ENCODE measurements at regions not wholly inside any gene's neighbourhood (a gene's known extent, or its start where the extent isn't known, plus 50 kb on each side); places are given as distances from the start of the nearest gene placed in this dataset.
"Not testable (repeated sequence)": the region's sequence is repeated elsewhere in the genome, so short reads cannot be mapped to it uniquely, and the experiment has no call there.

- Histone ChIP-seq H3K4me1 (ENCODE audit: insufficient read depth, low read length) (no peaks in the 10 kb centered on the region), H3K4me3 (ENCODE audit: low read depth in 1 of 2, low read length in 2 of 2) (no peak overlapping the region), H3K9me3 (ENCODE audit: low read length) (no peaks in the 10 kb centered on the region), H3K27me3 (ENCODE audit: control insufficient read depth in 1 of 2, insufficient read depth in 2 of 2, low read length in 2 of 2) (no peaks in the 10 kb centered on the region), H3K9ac (ENCODE audit: low read length) (no peak overlapping the region), H3K36me3 (ENCODE audit: insufficient read depth, low read length) (no peaks in the 10 kb centered on the region), H3K27ac (ENCODE audit: low read depth, low read length) (no peak overlapping the region)
Observed at GRCh38 chr3:26015752-26016151, 225.9 kb downstream of the OXSM start.

- H3K9me3 ChIP-seq (ENCODE audit: low read length): no peaks in the 10 kb centered on the region
- no peaks in the 10 kb centered on the region for H3K27me3 ChIP-seq (ENCODE audit: control insufficient read depth in 1 of 2, insufficient read depth in 2 of 2, low read length in 2 of 2)
- H3K4me1 ChIP-seq (ENCODE audit: insufficient read depth, low read length): no peaks in the 10 kb centered on the region
- H3K36me3 ChIP-seq (ENCODE audit: insufficient read depth, low read length): no peaks in the 10 kb centered on the region
- no peak overlapping the region for H3K4me3 ChIP-seq (ENCODE audit: low read depth in 1 of 2, low read length in 2 of 2)
- no peak overlapping the region for H3K27ac ChIP-seq (ENCODE audit: low read depth, low read length)
- no peak overlapping the region for H3K9ac ChIP-seq (ENCODE audit: low read length)
Observed at GRCh38 chr3:26018889-26019288, 229.0 kb downstream of the OXSM start.

GRCh38 chr3:26024206-26024605, 234.3 kb downstream of the OXSM start:
- H3K9ac ChIP-seq (ENCODE audit: low read length); H3K27ac ChIP-seq (ENCODE audit: low read depth, low read length); H3K4me3 ChIP-seq (ENCODE audit: low read depth in 1 of 2, low read length in 2 of 2); H3K36me3 ChIP-seq (ENCODE audit: insufficient read depth, low read length); H3K4me1 ChIP-seq (ENCODE audit: insufficient read depth, low read length); H3K27me3 ChIP-seq (ENCODE audit: control insufficient read depth in 1 of 2, insufficient read depth in 2 of 2, low read length in 2 of 2); H3K9me3 ChIP-seq (ENCODE audit: low read length): not testable (repeated sequence)

GRCh38 chr3:26029321-26029720, 239.4 kb downstream of the OXSM start:
- no peak overlapping the region for H3K27ac ChIP-seq (ENCODE audit: low read depth, low read length)
- no peak overlapping the region for H3K9ac ChIP-seq (ENCODE audit: low read length)
- H3K27me3 ChIP-seq (ENCODE audit: control insufficient read depth in 1 of 2, insufficient read depth in 2 of 2, low read length in 2 of 2): no peaks in the 10 kb centered on the region
- no peaks in the 10 kb centered on the region for H3K4me1 ChIP-seq (ENCODE audit: insufficient read depth, low read length)
- H3K9me3 ChIP-seq (ENCODE audit: low read length): no peaks in the 10 kb centered on the region
- no peaks in the 10 kb centered on the region for H3K36me3 ChIP-seq (ENCODE audit: insufficient read depth, low read length)
- no peak overlapping the region for H3K4me3 ChIP-seq (ENCODE audit: low read depth in 1 of 2, low read length in 2 of 2)

- not testable (repeated sequence) for H3K27ac ChIP-seq (ENCODE audit: low read depth, low read length); H3K36me3 ChIP-seq (ENCODE audit: insufficient read depth, low read length); H3K27me3 ChIP-seq (ENCODE audit: control insufficient read depth in 1 of 2, insufficient read depth in 2 of 2, low read length in 2 of 2); H3K4me3 ChIP-seq (ENCODE audit: low read depth in 1 of 2, low read length in 2 of 2); H3K4me1 ChIP-seq (ENCODE audit: insufficient read depth, low read length); H3K9me3 ChIP-seq (ENCODE audit: low read length); H3K9ac ChIP-seq (ENCODE audit: low read length)
Observed at GRCh38 chr3:26042126-26042525, 252.2 kb downstream of the OXSM start.

GRCh38 chr3:26049951-26050350, 260.1 kb downstream of the OXSM start:
- Histone ChIP-seq H3K9me3 (ENCODE audit: low read length) (no peaks in the 10 kb centered on the region), H3K36me3 (ENCODE audit: insufficient read depth, low read length) (no peaks in the 10 kb centered on the region)

GRCh38 chr3:26050776-26051175, 260.9 kb downstream of the OXSM start:
- Histone ChIP-seq H3K36me3 (ENCODE audit: insufficient read depth, low read length) (no peaks in the 10 kb centered on the region), H3K27me3 (ENCODE audit: control insufficient read depth in 1 of 2, insufficient read depth in 2 of 2, low read length in 2 of 2) (no peaks in the 10 kb centered on the region), H3K9me3 (ENCODE audit: low read length) (no peaks in the 10 kb centered on the region), H3K4me3 (ENCODE audit: low read depth in 1 of 2, low read length in 2 of 2) (no peak overlapping the region), H3K4me1 (ENCODE audit: insufficient read depth, low read length) (no peaks in the 10 kb centered on the region), H3K27ac (ENCODE audit: low read depth, low read length) (no peak overlapping the region), H3K9ac (ENCODE audit: low read length) (no peak overlapping the region)

More at GRCh38 chr3:26049951-26050350, 260.1 kb downstream of the OXSM start:
- Histone ChIP-seq H3K27ac (ENCODE audit: low read depth, low read length) (no peak overlapping the region), H3K9ac (ENCODE audit: low read length) (no peak overlapping the region), H3K4me3 (ENCODE audit: low read depth in 1 of 2, low read length in 2 of 2) (no peak overlapping the region), H3K4me1 (ENCODE audit: insufficient read depth, low read length) (no peaks in the 10 kb centered on the region), H3K27me3 (ENCODE audit: control insufficient read depth in 1 of 2, insufficient read depth in 2 of 2, low read length in 2 of 2) (no peaks in the 10 kb centered on the region)

GRCh38 chr3:26058901-26059321, 269.0 kb downstream of the OXSM start:
- H3K9ac ChIP-seq (ENCODE audit: low read length): no peak overlapping the region
- no peaks in the 10 kb centered on the region for H3K27me3 ChIP-seq (ENCODE audit: control insufficient read depth in 1 of 2, insufficient read depth in 2 of 2, low read length in 2 of 2)
- H3K27ac ChIP-seq (ENCODE audit: low read depth, low read length): no peak overlapping the region
- H3K4me1 ChIP-seq (ENCODE audit: insufficient read depth, low read length): no peaks in the 10 kb centered on the region
- no peaks in the 10 kb centered on the region for H3K9me3 ChIP-seq (ENCODE audit: low read length)
- H3K36me3 ChIP-seq (ENCODE audit: insufficient read depth, low read length): no peaks in the 10 kb centered on the region
- H3K4me3 ChIP-seq (ENCODE audit: low read depth in 1 of 2, low read length in 2 of 2): no peak overlapping the region

GRCh38 chr3:26061947-26062346, 272.1 kb downstream of the OXSM start:
- no peaks in the 10 kb centered on the region for H3K4me1 ChIP-seq (ENCODE audit: insufficient read depth, low read length)
- no peak overlapping the region for H3K27ac ChIP-seq (ENCODE audit: low read depth, low read length)
- no peak overlapping the region for H3K9ac ChIP-seq (ENCODE audit: low read length)
- H3K36me3 ChIP-seq (ENCODE audit: insufficient read depth, low read length): no peaks in the 10 kb centered on the region
- no peaks in the 10 kb centered on the region for H3K27me3 ChIP-seq (ENCODE audit: control insufficient read depth in 1 of 2, insufficient read depth in 2 of 2, low read length in 2 of 2)
- no peaks in the 10 kb centered on the region for H3K9me3 ChIP-seq (ENCODE audit: low read length)
- H3K4me3 ChIP-seq (ENCODE audit: low read depth in 1 of 2, low read length in 2 of 2): no peak overlapping the region

- H3K36me3 ChIP-seq (ENCODE audit: insufficient read depth, low read length): no peaks in the 10 kb centered on the region
- H3K4me1 ChIP-seq (ENCODE audit: insufficient read depth, low read length): peaks cover 8% of the 10 kb centered on the region
- H3K27ac ChIP-seq (ENCODE audit: low read depth, low read length): no peak overlapping the region
- no peak overlapping the region for H3K4me3 ChIP-seq (ENCODE audit: low read depth in 1 of 2, low read length in 2 of 2)
- no peak overlapping the region for H3K9ac ChIP-seq (ENCODE audit: low read length)
- H3K9me3 ChIP-seq (ENCODE audit: low read length): no peaks in the 10 kb centered on the region
- H3K27me3 ChIP-seq (ENCODE audit: control insufficient read depth in 1 of 2, insufficient read depth in 2 of 2, low read length in 2 of 2): no peaks in the 10 kb centered on the region
Observed at GRCh38 chr3:26064297-26064696, 274.4 kb downstream of the OXSM start.

GRCh38 chr3:26068890-26069289, 279.0 kb downstream of the OXSM start:
- peak overlapping the region; percentile 45 for H3K27ac ChIP-seq (ENCODE audit: low read depth, low read length)
- H3K36me3 ChIP-seq (ENCODE audit: insufficient read depth, low read length): no peaks in the 10 kb centered on the region
- H3K9ac ChIP-seq (ENCODE audit: low read length): no peak overlapping the region
- H3K9me3 ChIP-seq (ENCODE audit: low read length): no peaks in the 10 kb centered on the region
- H3K4me1 ChIP-seq (ENCODE audit: insufficient read depth, low read length): peaks cover 21% of the 10 kb centered on the region
- no peaks in the 10 kb centered on the region for H3K27me3 ChIP-seq (ENCODE audit: control insufficient read depth in 1 of 2, insufficient read depth in 2 of 2, low read length in 2 of 2)
- H3K4me3 ChIP-seq (ENCODE audit: low read depth in 1 of 2, low read length in 2 of 2): no peak overlapping the region

- Histone ChIP-seq H3K27me3 (ENCODE audit: control insufficient read depth in 1 of 2, insufficient read depth in 2 of 2, low read length in 2 of 2) (no peaks in the 10 kb centered on the region), H3K4me1 (ENCODE audit: insufficient read depth, low read length) (peaks cover 21% of the 10 kb centered on the region), H3K9me3 (ENCODE audit: low read length) (no peaks in the 10 kb centered on the region), H3K27ac (ENCODE audit: low read depth, low read length) (no peak overlapping the region), H3K36me3 (ENCODE audit: insufficient read depth, low read length) (no peaks in the 10 kb centered on the region), H3K4me3 (ENCODE audit: low read depth in 1 of 2, low read length in 2 of 2) (no peak overlapping the region), H3K9ac (ENCODE audit: low read length) (no peak overlapping the region)
Observed at GRCh38 chr3:26070854-26071253, 281.0 kb downstream of the OXSM start.
